22Rv1 (cell line): ENCODE measurements at regions not wholly inside any gene's neighbourhood (a gene's known extent, or its start where the extent isn't known, plus 50 kb on each side); places are given as distances from the start of the nearest gene placed in this dataset.

ENCODE experiments used
- CTCF ChIP-seq: fragments of 450-650 bp; IDR thresholded peaks from 2 replicates; pipeline ENCODE4 v1.5.1; 2017; ENCODE audit warnings: mild to moderate bottlenecking
- ZFX ChIP-seq: fragments of 450-650 bp; IDR thresholded peaks from 2 replicates; pipeline ENCODE4 v1.6.1; 2017; ENCODE audit warnings: antibody characterized with exemption, borderline replicate concordance

- TF ChIP-seq CTCF, result no peak
- no peak for TF ChIP-seq ZFX
Observed at GRCh38 chr6:44021589-44022295, 105.5 kb downstream of the MRPL14 start.
